Testis (tissue), 2 donors: ENCODE measurements at regions not wholly inside any gene's neighbourhood (a gene's known extent, or its start where the extent isn't known, plus 50 kb on each side); places are given as distances from the start of the nearest gene placed in this dataset.

ENCODE experiments used
- CTCF ChIP-seq, 3 experiments: fragments of 450-650 bp in 2 of 3; fragments of 200-600 bp in 1 of 3; sonication (generic) in 1 of 3; IDR thresholded peaks; one replicate each; pipeline ENCODE4 v1.5.1; 2016 to 2019; ENCODE audit warnings: antibody characterized with exemption in 3 of 3, mild to moderate bottlenecking in 2 of 3, moderate library complexity in 1 of 3
- POLR2A ChIP-seq: fragments of 450-650 bp; IDR thresholded peaks from one replicate; pipeline ENCODE4 v1.6.1; 2017; ENCODE audit warnings: antibody characterized with exemption, mild to moderate bottlenecking, moderate library complexity

GRCh38 chr6:26159357-26160273 lies 72.4 kb downstream of the HFE start:
- TF ChIP-seq POLR2A (no peak), CTCF (IDR thresholded peaks at IDR 0.05) (no peak)
